ENCODE measurements at regions not wholly inside any gene's neighbourhood (a gene's known extent, or its start where the extent isn't known, plus 50 kb on each side); places are given as distances from the start of the nearest gene placed in this dataset.
A peak's percentile ranks its signal among the peaks of the same experiment; 100 is the strongest.

DNA sequence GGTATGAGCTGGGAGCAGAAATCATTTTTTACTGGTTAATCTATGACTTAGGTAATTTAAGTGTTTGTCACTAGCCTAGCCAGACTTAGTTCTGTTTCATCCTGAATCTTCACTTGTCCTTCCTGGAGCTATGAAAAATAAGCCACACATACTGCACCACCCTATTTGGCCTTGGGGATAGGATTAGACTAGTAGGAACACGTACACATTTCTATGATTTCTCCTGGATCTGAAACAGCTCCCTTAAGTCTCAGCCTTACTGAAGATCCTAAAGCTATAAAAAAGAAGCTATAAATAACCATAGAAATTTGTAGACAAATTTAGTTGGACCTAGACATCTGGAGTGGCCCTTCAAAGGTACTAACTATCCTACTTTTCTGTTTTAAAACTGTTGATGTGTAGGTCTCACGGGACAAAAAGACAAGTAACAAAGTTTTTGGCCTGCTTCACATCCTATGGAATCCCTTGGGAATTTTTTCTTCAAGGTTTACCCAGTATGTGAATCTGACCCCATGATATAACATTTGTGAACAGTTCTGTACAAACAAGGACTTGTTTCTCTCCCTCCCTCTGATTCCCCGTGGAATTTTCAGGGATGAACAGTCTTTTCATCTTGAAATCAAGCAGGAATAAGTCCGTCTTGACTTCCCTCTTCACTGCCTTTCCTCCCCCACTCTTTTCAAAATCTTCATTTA lies 275.0 kb downstream of the FAM76B start:
- peak overlapping the region; percentile 61 for H3K27ac Mint-ChIP-seq

DNA sequence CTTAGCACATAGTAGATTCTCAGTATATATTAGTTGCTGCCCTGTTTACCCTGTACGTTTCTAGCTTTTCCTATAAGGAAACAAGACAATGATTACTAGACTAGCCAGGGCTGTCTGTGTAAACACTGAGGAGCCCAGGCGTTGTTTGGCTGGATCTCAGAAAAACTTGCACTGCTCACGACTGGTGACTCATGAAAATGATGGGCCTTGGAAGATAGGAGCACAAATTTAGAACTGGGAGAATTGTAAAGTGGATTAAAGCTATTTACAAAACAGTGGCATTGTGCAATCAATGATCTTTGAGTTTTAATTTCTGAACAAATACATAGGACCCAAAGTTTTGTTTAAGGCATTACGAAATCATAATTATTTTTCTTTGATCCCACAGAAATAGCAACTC lies 276.9 kb downstream of the FAM76B start:
- Mint-ChIP-seq H3K36me3 (no peaks in the 10 kb centered on the region), H3K27me3 (ENCODE audit: insufficient read depth, low read depth) (peaks cover 5% of the 10 kb centered on the region), H3K27ac (no peak overlapping the region)

More for the DNA sequence above, 275.0 kb downstream of the FAM76B start:
- no peak overlapping the region for H3K4me3 Mint-ChIP-seq
- peaks cover 17% of the 10 kb centered on the region for H3K4me1 Mint-ChIP-seq
- no peaks in the 10 kb centered on the region for H3K9me3 ChIP-seq (ENCODE audit: low read depth)
- no peak for DNase-seq (ENCODE audit: low spot score)
- H3K27me3 ChIP-seq = no peaks in the 10 kb centered on the region
- H3K79me2 ChIP-seq (ENCODE audit: low read depth) = no peaks in the 10 kb centered on the region
- no peaks in the 10 kb centered on the region for H4K20me1 ChIP-seq (ENCODE audit: low read depth)
- no peaks in the 10 kb centered on the region for H3K36me3 ChIP-seq
- no peaks in the 10 kb centered on the region for H3F3A ChIP-seq (ENCODE audit: low read depth)
- H2AFZ ChIP-seq (replicated peaks) = peak overlapping the region; percentile 76
- TF ChIP-seq EZH2 (IDR thresholded peaks at IDR 0.05) (no peak), EZH2phosphoT487 (IDR thresholded peaks at IDR 0.05) (no peak)
- H3K4me1 ChIP-seq = peaks cover 11% of the 10 kb centered on the region
- peaks cover 6% of the 10 kb centered on the region for H3K27me3 Mint-ChIP-seq (ENCODE audit: insufficient read depth, low read depth)
- no peaks in the 10 kb centered on the region for H3K9me3 Mint-ChIP-seq
- no peak overlapping the region for H3K9ac ChIP-seq
- H3K4me2 ChIP-seq = no peak overlapping the region
- H3K27ac ChIP-seq = no peak overlapping the region
- H3K36me3 Mint-ChIP-seq = no peaks in the 10 kb centered on the region
- H3K4me3 ChIP-seq = no peak overlapping the region

DNA sequence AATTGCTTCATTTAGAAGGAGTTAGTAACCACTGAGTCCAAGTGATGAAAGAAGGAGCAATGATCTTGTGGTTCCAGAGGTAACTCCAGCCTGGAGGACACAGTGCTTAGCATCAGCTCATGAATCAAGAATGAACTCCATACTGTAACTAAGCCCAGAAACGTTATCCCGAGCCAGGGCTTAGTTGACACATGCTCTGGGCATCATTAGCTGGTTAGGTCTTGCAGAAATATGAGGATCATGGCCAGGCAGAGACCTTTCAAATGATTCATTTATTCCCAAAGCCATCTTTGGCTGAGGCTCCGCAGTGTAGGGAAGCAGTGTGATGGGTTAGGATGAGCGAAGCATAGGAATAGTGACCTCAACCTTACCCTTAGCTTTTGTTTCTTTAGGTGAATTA lies 277.4 kb downstream of the FAM76B start:
- H3K36me3 Mint-ChIP-seq = no peaks in the 10 kb centered on the region
- H3K4me1 Mint-ChIP-seq = peaks cover 16% of the 10 kb centered on the region
- H3K36me3 ChIP-seq = no peaks in the 10 kb centered on the region
- no peaks in the 10 kb centered on the region for H3K79me2 ChIP-seq (ENCODE audit: low read depth)
- H3F3A ChIP-seq (ENCODE audit: low read depth) = peaks cover 12% of the 10 kb centered on the region
- H3K4me1 ChIP-seq = peaks cover 21% of the 10 kb centered on the region
- TF ChIP-seq, protein P1, sequence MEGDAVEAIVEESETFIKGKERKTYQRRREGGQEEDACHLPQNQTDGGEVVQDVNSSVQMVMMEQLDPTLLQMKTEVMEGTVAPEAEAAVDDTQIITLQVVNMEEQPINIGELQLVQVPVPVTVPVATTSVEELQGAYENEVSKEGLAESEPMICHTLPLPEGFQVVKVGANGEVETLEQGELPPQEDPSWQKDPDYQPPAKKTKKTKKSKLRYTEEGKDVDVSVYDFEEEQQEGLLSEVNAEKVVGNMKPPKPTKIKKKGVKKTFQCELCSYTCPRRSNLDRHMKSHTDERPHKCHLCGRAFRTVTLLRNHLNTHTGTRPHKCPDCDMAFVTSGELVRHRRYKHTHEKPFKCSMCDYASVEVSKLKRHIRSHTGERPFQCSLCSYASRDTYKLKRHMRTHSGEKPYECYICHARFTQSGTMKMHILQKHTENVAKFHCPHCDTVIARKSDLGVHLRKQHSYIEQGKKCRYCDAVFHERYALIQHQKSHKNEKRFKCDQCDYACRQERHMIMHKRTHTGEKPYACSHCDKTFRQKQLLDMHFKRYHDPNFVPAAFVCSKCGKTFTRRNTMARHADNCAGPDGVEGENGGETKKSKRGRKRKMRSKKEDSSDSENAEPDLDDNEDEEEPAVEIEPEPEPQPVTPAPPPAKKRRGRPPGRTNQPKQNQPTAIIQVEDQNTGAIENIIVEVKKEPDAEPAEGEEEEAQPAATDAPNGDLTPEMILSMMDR (IDR thresholded peaks at IDR 0.05) = no peak
- TF ChIP-seq EZH2phosphoT487 (IDR thresholded peaks at IDR 0.05) (no peak), EZH2 (IDR thresholded peaks at IDR 0.05) (no peak)
- no peaks in the 10 kb centered on the region for H4K20me1 ChIP-seq (ENCODE audit: low read depth)
- no peak overlapping the region for H3K4me3 ChIP-seq
- H3K9me3 Mint-ChIP-seq = no peaks in the 10 kb centered on the region
- peaks cover 5% of the 10 kb centered on the region for H3K27me3 Mint-ChIP-seq (ENCODE audit: insufficient read depth, low read depth)
- H3K4me2 ChIP-seq = no peak overlapping the region
- H2AFZ ChIP-seq (replicated peaks) = no peak overlapping the region
- H3K9ac ChIP-seq = no peak overlapping the region
- DNase-seq (ENCODE audit: low spot score) = no peak
- H3K4me3 Mint-ChIP-seq = no peak overlapping the region
- H3K27ac Mint-ChIP-seq = no peak overlapping the region
- no peak overlapping the region for H3K27ac ChIP-seq
- no peaks in the 10 kb centered on the region for H3K9me3 ChIP-seq (ENCODE audit: low read depth)
- no peaks in the 10 kb centered on the region for H3K27me3 ChIP-seq

More for the DNA sequence above, 276.9 kb downstream of the FAM76B start:
- Histone ChIP-seq H3F3A (ENCODE audit: low read depth) (peaks cover 12% of the 10 kb centered on the region), H3K36me3 (no peaks in the 10 kb centered on the region), H4K20me1 (ENCODE audit: low read depth) (no peaks in the 10 kb centered on the region), H3K79me2 (ENCODE audit: low read depth) (no peaks in the 10 kb centered on the region), H3K4me3 (no peak overlapping the region), H3K4me1 (peaks cover 21% of the 10 kb centered on the region), H3K27ac (no peak overlapping the region), H3K4me2 (no peak overlapping the region), H3K27me3 (no peaks in the 10 kb centered on the region), H3K9ac (no peak overlapping the region), H3K9me3 (ENCODE audit: low read depth) (no peaks in the 10 kb centered on the region), H2AFZ (replicated peaks) (no peak overlapping the region)
- no peak for DNase-seq (ENCODE audit: low spot score)
- no peak overlapping the region for H3K4me3 Mint-ChIP-seq
- no peaks in the 10 kb centered on the region for H3K9me3 Mint-ChIP-seq
- TF ChIP-seq EZH2 (IDR thresholded peaks at IDR 0.05) = no peak
- TF ChIP-seq, protein P1 (IDR thresholded peaks at IDR 0.05) = no peak
- no peak for TF ChIP-seq EZH2phosphoT487 (IDR thresholded peaks at IDR 0.05)
- H3K4me1 Mint-ChIP-seq = peaks cover 20% of the 10 kb centered on the region

DNA sequence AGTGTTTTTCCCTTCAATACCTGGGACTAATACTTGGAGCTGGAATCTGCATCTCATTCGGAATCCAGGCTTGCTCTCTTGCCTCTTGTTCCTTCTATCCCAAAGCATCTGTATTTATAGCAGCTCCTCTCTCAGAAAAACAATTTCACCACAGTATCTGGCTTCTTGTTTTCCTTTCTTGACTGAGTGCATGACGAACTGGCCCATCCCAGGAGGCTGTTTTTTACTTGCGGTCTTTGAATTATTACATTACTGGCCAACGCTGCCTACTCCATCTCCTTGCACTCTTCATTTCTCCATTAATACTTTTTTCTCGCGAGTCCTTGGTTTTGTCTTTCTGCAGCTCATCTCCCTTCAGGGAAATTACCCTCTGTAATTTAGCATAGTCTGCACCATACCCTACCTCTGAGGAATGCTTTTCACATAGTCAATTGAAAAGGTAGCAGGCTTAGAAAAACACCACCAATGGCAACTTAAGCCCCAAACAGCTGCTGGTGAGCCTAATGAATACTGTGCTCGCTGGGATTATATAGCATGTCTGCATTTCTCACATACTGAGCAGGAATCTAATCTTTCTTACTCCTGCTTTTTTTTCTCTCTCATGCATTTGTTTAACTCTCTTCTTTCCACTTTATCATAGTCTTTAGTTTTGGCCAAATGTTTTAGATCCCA lies 277.4 kb upstream of the SESN3 start:
- Mint-ChIP-seq H3K9me3 (peaks cover 2% of the 10 kb centered on the region), H3K36me3 (no peaks in the 10 kb centered on the region), H3K27ac (peak overlapping the region; percentile 9), H3K4me1 (peaks cover 8% of the 10 kb centered on the region), H3K27me3 (ENCODE audit: insufficient read depth, low read depth) (peaks cover 7% of the 10 kb centered on the region), H3K4me3 (no peak overlapping the region)
- no peaks in the 10 kb centered on the region for H3K36me3 ChIP-seq
- no peaks in the 10 kb centered on the region for H4K20me1 ChIP-seq (ENCODE audit: low read depth)
- peak overlapping the region; percentile 81 for H3K27ac ChIP-seq
- H3K79me2 ChIP-seq (ENCODE audit: low read depth) = no peaks in the 10 kb centered on the region
- H3K4me2 ChIP-seq = peak overlapping the region; percentile 37
- no peaks in the 10 kb centered on the region for H3K9me3 ChIP-seq (ENCODE audit: low read depth)
- H2AFZ ChIP-seq (replicated peaks) = peak overlapping the region; percentile 13
- peak; percentile 59 for DNase-seq (ENCODE audit: low spot score)
- no peak overlapping the region for H3K9ac ChIP-seq
- H3K27me3 ChIP-seq = no peaks in the 10 kb centered on the region
- H3F3A ChIP-seq (ENCODE audit: low read depth) = peaks cover 12% of the 10 kb centered on the region
- TF ChIP-seq EZH2phosphoT487 (IDR thresholded peaks at IDR 0.05) = no peak
- TF ChIP-seq EZH2 (IDR thresholded peaks at IDR 0.05) = no peak
- TF ChIP-seq, protein P1 (IDR thresholded peaks at IDR 0.05) = no peak
- H3K4me1 ChIP-seq = peaks cover 9% of the 10 kb centered on the region
- no peak overlapping the region for H3K4me3 ChIP-seq
